Activated CD4-positive, alpha-beta T cell treated with anti-CD3 and anti-CD28 coated beads, Interleukin-2, amount 50 U/mL, for 1 hour (primary cell): ENCODE measurements at regions not wholly inside any gene's neighbourhood (a gene's known extent, or its start where the extent isn't known, plus 50 kb on each side); places are given as distances from the start of the nearest gene placed in this dataset.
"Not testable (repeated sequence)": the region's sequence is repeated elsewhere in the genome, so short reads cannot be mapped to it uniquely, and the experiment has no call there.

Experiments
- DNase-seq: peaks from one replicate; pipeline ENCODE4 v3.0.0-alpha.2; 2020

DNA sequence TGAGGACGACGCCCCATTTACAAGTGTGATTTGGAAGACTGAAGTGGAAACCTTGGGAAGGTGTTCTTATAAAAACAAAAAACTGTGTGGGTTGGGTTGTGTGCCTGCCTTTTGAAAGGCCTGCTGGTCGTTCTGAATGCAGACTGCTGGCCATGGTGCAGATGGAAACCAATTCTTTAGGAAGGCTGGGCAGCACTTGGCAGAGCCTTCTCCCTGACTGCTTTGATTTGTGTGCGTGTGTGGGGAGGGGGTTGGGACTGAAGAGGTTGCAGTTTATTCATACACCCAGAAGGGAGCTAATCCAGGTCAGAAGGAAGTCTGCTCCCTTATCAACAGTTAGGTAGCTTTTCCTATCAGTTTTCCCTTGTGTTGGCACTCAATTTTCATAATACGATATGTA, 288.7 kb downstream of the SOX2 start:
- no peak for DNase-seq

DNA sequence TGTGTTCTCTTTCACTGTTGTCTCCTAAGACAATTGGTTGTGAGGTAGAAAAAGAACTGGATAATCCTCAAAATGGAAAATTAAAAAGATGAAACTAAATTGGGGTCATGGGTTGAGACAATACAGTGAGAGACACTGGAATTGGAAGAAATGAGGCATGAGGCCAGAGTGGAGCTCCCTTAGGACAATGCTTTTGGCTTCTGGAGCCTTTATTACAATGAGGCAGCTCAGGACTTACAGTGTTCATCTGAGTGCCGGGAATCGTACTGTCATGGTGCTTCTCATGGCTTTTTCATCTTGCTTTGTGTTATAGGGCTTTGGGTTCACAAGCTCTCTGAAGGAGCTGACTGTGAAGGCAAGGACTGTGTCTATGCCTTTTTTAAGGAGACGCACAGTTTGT, 293.5 kb downstream of the SOX2 start:
- no peak for DNase-seq

DNA sequence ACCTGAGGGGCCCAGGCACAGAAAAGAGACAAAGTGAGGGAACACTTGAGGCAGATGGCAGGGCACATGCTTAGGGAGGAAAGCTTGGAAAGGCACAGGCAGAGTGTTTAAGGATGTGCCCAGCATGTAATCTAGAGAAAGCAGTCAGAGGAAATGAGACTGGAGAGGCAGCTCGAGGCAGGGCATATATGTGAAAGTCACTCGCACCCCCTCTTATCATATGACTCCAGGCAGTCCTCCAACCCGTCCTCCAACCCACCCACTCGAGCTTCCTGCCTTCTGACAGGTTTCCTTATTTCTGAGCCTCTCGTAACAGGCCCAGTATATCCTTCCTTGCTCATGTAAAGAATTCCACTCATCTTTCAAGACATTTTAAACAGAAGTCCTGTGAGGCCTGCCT, 294.0 kb downstream of the SOX2 start:
- DNase-seq, result no peak

DNA sequence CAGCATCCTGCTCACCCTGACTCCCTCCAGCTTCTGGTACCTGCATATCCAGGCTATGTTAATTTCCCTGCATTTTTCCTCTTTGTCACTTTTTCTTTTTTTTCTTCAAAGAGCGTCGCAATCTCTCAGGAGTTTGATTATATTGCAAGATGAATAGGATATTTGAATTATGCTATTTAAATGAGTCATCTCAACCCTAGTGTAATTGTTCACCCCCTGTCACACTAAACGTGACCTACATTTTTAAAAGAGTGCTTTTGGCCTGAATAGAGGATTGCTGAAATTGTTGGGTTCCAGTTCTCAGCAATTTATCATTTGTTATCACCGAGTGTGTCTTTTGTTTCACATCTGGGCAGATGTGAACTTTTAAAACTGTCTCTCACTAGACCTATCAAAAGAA, 294.7 kb downstream of the SOX2 start:
- no peak for DNase-seq

DNA sequence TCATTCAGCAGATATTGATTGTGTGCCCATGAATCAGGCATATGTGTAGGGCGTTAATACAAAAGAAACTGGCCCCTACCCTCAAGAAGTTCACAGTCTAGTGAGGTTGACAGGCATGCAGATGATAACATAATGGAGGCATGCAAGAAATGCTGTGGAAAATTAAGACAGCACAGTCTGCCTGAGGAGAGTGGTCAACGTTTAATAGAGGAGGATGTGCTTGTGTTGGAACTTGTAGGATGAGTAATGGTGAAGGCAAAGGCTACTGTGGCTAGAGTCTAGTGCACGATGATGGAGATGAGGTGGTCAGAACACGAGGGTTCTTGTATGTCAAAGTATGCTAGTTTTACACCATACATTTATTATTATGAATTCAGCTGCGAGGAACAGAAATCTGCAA, 295.7 kb downstream of the SOX2 start:
- no peak for DNase-seq

DNA sequence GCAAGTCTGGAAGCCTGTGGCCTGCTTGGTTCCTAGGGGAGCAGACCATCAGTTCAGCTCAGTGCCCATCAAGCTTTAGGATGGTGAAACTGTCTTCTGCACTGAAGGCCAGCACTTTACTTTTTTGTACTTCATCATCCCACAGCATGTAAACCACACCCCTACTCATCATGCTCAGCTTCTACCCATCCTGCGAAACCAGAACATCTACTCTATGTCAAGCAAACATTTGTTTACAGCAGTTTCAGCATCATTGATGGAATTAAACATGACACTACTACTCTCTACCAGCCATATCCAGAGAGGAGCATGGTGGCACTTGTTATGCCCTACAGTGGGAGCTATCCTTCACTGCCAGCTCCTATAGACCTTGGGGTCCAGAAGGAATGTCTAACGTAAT, 306.6 kb downstream of the SOX2 start:
- DNase-seq, result no peak

DNA sequence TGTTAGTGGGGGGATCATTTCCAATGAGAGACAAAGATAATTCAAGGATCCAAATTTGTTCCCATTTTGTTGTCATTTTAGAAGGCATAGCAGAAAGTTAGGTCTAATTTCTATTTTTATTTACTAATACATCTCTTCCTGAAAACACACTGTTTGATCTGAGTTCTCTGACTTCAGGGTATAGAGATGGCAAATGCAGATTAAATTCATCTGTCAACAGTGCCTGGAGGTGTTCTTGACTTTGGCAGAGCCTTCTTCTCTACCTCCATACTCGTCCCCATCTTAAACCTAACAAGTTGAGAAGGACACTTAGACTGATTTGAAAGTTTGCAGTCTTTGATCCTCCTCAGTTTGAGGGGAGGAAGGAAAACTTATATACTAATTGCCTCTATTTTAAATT, 308.2 kb downstream of the SOX2 start:
- no peak for DNase-seq

DNA sequence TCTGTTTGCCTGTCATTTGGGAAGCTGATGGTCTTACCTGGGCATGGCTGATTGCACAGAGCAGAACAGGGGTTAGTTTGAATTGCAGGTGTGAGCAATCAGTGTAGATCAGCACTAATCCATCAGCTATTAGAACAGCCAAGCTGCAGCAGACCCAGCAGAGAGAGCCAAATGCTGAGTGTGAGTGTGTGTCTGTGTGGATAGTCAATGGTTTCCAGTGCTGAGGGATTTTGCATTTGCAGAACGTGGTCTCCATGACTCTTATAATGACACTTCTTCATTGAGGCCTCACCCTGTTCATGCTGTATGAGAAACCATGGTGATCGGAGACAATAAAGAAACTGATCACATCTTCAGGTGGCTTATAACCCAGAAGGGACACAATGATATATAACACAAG, 312.1 kb downstream of the SOX2 start:
- no peak for DNase-seq

DNA sequence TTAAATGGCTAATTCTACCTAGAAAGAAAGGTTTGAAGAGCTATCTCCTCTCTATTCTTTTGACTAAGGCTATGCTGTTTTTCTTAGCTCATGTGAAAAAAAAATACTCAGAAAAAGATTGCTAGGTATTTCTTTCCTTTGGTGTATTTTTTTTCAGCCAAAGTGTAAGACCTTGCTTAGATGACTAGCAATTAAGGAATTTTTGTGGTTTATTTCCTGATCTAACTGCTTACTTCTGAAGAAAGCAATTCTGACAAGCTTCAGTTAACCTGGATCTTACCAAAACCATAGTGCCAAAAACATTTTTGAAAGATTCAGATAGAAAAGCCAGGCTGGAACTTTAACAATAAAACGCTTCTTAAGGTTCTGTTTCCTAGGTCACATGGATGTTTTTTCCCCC, 315.6 kb downstream of the SOX2 start:
- DNase-seq, result no peak

DNA sequence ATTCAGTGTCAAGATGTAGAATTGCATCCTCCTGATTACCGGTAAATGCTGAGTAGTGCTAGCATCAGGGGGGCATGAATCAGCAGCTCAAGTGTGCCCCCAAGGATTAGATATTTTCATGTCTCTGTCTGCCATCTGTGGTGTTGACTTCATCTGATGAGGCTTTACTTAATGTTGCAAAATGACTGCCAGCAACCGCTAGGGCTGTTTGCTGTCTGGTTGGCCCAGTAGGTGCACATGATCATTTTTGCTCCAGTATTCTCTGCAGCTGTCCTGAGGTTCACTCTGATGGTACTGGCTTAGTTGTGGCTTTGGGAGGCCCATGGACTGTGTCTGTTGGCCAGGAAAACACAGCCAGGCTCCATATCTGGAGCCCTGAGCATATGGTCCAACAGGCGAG, 316.4 kb downstream of the SOX2 start:
- no peak for DNase-seq

DNA sequence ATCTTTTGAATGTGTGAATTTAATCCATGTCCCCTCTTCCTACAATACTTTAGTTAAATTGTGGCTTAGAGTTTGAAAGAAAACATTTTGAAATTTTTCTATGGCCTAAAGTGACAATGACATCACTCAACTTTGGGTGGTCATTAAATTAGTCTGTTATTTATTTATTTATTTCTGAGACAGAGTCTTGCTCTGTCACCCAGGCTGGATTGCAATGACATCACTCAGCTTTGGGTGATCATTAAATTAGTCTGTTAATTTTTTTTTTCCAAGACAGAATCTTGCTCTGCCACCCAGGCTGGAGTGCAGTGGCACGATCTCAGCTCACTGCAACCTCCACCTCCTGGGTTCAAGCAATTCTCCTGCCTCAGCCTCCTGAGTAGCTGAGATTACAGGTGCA, 322.5 kb downstream of the SOX2 start:
- DNase-seq, result not testable (repeated sequence)

DNA sequence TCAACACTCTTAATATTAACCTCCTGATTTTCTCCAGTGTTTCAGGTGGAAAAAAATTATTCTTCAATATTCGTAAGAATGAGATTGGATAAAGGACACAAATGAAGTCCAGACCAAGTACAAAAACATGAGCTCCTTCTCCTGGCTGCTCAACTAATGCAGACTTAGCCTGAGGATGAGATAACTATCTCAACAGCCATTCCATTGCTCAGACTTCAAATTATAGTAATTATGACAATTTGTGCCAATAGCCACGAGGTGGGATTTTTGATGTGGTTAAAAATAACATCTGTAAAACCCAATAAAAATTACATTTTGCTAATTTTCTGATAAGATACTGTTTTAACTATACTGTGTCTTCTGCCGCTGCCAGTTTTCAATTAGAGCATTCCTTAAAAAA, 323.6 kb downstream of the SOX2 start:
- no peak for DNase-seq

DNA sequence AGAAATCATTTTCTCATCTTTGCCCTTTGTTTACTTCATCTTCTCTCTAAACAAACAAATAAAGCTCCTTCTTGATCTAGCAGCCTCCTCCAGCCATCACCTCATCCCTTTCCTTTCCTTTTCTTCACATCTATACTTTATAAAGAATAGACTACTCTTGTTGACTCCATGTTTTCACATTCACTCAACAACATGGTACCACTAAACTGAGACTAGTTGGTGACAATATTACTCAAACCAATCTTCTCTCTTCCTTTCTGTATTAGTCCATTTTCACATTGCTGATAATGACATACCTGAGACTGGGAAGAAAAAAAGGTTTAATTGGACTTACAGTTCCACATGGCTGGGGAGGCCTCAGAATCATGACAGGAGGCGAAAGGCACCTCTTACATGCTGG, 324.7 kb downstream of the SOX2 start:
- no peak for DNase-seq

DNA sequence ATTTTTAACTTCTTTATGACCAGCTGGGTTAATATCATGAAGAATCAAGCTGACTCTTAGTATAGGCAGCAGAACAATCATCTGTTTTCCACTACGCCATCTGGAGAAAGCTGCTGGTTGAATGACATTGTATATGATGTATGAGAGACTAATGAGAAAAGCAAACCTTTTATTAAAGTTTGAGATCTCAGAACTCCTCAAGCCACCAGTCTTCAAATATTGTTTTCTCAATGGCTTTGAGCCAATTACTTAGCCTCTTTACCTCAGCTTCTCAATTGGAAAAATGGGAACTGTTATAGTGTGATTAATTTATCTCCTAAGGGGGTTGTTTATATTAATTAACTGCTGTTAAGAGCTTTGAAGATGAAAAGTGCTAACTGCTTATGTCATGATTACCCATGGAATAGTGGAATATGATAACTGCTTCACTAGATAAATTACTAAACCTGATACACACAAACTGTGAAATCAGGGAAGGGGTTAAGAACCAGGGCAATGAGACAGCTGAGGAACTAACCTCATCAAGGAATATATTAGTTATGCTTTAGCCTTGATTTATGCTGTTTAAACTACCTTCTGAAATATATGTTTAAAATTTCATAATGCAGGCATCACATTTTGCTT, 330.1 kb downstream of the SOX2 start:
- no peak for DNase-seq

DNA sequence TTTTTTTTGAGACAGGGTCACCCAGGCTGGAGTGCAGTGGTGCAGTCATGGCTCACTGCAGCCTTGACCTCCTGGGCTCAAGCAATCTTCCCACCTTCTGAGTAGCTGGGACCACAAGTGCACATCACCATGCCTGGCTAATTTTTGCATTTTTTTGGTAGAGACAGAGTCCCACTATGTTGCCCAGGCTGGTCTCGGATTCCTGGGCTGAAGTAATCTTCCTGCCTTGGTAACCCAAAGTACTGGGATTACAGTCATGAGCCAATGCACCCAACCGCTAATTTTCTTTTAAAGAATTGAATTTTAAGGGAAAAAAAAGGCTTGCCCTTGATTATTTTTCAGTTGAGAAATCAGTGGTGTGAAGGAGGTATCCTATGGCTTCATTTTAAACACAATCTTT, 334.0 kb downstream of the SOX2 start:
- DNase-seq, result no peak

DNA sequence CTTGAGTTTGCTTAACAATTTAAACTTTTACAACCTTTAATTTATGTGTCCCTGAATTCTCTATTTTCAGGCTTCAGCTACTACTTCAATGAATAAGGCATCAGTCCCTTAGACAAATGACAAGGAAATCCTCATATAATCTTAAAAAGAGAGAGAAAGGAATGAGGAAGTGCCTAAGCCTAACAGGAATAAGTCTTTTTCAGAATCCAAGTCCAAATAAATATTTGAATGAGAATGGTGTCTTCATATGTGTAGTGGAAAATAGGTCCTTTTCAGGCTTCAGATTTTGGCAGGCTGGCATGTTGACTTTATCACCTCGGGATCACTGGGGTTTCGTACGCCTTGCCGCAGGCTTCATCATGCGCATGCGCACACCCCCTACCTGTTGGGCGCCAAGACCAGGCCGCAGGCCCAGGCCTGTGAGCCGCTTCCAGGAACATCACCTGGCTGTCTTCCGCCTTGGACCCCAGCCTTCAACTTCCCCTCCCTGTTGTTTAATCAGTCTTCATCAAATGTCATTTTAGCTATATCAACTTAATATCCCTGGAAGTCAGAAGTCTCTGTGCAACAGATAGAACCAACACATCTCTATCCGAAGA, 334.5 kb downstream of the SOX2 start:
- no peak for DNase-seq

DNA sequence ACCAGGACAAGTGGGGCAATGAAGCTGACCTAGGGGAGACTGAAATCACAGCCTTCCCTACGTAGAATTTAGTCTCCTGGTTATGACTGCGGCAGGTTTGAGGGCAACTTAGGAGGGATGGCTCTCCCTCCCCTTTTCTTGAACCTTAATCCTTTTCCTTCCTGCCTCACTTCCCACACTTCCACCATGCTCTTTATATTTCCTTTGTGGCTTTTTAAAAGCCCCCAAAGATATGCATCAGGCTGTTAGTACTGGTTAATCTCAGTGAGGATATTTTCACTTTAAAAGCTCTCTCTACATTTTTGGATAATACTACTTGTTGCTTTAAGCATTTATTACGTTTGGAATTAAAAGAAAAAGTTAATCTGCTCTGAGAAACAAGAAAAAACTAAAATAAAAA, 339.2 kb downstream of the SOX2 start:
- DNase-seq, result no peak

DNA sequence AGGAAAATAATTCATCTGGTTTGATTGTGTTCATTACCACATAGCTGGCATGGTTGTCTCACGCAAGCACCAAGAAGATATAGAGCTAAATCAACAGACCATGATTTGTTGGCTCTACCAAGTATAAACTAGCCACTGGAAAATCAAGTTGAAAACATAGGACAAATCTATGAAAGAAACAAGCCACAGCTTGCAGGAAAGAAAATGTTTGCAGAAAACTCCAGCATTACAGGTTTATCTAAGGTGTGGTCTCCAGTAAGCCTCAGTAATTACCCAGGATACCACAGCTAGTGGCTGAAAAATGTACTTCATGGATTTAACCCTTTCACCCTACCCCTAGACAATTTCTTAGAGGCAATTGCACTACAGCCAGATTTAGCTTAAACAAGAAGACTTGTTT, 340.6 kb downstream of the SOX2 start:
- DNase-seq, result no peak

DNA sequence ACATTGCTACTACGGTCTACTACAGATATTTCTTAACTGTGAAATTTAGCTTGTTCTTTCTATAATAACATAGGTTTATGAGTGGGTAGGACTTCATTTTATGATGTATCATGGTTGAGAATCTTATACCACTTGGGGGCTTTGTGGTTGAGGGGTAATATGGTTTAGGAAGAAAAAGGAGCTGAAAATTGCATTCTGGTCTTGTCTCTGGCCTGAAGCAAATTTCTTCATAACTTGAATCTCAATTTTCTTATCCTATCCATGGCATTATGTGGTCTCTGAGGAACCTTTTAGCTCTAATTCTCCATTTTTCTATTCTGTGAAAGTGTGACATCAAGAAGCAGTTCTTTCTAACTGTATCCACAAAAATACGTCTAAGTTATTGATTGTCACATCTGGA, 341.0 kb downstream of the SOX2 start:
- no peak for DNase-seq

DNA sequence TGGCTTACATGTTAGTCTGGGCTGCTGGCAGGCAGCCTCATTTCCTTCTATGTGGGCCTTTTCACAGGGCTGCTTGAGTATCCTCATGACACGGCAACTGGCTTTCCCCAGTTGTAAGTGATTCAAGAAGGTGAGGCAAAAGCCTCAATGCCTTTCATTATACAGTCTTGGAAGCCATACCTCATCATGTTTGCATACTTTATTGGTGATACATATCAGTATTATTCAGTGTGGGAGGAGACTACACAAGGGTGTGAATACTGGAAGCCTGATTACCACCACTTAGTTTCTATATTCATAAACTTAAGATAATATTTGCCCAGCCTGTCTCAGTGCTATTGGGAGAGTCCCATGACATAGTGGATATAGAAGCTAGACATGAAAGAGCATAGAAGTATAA, 346.8 kb downstream of the SOX2 start:
- DNase-seq, result no peak

DNA sequence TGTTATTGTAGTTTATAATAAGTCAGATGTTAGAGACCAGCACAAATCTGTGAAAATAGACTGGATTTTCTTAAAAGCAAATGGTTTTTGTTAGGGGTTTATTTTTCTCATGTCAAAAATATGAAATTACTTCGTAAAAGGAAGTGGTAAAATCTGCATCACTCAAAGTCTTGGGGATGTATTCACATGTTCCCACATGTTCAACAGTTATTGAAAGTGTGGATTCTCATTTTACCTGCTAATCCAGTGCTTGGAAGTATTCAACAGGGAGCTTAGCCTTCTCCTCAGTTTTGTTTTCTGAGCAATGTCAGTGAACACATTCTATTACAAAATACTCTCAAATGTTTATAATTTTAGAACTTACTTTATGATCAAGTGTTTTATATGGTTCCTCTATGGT, 352.0 kb downstream of the SOX2 start:
- DNase-seq, result no peak

DNA sequence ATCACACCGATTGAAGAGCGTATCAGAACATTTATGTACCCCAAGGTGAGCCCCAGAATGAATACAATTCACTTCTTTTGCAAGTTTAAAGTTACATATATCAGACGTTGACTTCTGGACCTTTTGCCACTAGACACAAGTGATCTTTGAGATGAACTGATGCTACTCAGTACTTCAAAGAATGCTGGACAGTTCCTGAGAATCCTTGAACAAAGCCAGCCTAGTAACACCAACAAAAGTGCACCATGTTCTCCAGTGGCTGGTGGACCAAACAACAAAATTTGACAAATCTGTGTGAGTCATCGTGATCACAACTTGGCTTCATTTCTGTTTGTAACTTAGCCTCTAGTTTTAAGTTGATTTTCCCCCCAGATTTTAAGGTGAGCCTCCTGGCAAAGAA, 355.7 kb downstream of the SOX2 start:
- no peak for DNase-seq

DNA sequence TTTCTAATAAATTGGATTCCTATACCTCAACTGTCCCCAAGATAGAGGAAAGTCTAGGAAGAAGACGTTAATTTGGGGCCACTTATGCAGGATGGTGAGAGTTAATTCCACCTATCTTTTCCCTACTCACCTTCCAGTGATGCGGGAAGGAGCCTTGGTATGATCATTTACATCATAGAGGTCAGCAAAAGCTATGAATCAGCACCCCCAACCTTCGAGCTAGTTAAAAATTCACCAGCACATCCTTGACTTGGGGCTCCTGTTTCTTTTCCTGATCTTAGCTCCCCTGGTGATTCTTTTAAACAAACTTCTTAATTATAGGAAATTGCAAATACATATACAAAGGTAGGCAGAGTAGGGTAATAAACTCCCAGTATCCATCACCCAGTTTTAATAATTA, 366.6 kb downstream of the SOX2 start:
- no peak for DNase-seq

DNA sequence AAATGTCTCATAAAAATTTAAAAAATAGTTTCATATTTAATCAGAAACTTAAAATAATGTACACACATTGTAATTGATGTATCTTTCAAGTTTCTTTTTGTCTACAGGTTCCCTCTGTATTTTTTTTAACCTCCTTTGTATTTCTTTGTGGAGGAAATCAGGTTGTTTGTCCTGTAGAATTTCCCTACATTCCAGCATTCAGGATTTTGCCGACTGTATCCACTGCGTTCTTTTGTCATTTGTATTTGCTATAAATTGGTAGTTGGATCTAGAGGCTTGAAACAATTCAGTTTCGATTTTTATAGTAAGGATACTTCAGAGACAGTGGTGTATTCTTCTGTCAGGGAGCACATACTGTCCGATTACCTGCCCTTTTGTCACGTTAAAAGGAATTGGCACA, 367.2 kb downstream of the SOX2 start:
- no peak for DNase-seq

DNA sequence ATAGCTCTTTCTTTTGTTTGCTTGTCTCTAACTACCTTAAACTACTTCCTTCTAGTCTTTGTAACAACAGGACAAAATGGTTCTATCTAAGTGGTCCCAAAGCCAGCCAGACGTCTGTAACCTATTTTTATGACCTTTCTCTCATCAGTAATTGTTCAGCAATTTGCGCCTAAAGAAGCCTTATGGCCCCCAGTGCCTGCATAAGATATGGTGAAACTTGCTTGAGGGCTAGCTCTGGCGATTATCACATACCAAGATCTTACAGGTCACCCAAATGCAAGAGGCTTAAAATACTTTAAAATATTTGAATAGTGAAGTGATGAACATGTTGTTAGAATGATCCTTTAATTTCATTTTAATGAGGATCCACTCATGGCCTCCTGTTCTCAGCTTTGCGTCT, 369.4 kb downstream of the SOX2 start:
- DNase-seq, result no peak

DNA sequence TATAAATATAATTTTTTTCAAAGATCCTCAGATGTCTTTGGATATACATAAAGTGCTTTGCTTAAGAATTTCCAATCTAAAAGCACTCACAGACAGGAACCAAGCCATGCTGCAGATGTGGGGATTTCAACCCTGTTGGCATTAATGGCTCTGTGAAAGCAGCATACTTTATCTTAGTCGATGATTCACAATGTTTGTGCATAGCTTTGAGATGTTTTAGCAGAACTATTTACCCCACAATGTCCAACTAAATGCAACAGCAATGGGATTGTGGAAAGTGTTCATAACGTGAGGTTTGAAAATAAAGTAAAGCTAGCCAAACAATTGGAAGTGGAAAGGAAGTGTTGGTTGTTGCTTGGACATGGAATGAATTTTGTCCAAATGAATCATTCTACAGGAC, 371.4 kb downstream of the SOX2 start:
- no peak for DNase-seq
